GM18508 (cell line): ENCODE measurements at regions not wholly inside any gene's neighbourhood (a gene's known extent, or its start where the extent isn't known, plus 50 kb on each side); places are given as distances from the start of the nearest gene placed in this dataset.

Source experiments
- ATAC-seq: cut with Tn5 transposase; IDR thresholded peaks from one replicate; pipeline ENCODE4 v1.9.1; 2021; ENCODE audit warnings: moderate number of reproducible peaks; ENCODE audit not compliant: insufficient read depth, unreplicated experiment

DNA sequence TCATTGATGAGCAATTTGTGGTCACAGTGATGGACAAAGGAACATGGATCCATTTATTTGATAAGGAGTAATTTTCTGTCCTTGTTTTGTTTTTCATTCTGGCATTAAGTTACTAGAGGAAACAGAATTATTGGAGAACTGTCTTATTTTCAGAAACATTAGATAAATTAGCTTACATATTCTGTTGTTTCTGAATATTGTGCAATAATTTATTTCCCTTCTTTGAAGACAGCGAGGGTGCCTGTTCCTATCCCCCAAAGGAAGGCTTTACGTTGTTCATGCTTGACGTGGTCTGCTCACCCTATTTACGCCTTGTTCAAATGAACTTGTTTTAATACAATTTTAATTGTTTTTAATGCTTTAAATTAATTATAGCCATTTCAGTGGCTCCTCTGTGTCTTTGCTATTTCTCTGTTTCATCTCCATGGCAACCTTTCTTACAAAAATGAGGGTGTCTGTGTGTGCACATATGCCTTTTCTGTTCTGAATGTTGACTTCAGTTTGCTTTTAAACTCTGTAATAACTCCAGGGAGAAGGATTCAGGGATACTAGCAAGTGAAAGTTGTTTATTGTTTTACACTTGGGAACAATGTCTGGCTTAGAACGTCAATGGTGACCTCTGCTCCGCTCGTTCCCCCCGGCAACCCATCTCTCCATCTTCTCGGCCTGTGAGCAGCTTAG is 138.3 kb upstream of the PLET1 start:
- ATAC-seq = no peak

GRCh38 chr11:112400476-112401014 is 139.9 kb upstream of the PLET1 start:
- ATAC-seq = no peak

DNA sequence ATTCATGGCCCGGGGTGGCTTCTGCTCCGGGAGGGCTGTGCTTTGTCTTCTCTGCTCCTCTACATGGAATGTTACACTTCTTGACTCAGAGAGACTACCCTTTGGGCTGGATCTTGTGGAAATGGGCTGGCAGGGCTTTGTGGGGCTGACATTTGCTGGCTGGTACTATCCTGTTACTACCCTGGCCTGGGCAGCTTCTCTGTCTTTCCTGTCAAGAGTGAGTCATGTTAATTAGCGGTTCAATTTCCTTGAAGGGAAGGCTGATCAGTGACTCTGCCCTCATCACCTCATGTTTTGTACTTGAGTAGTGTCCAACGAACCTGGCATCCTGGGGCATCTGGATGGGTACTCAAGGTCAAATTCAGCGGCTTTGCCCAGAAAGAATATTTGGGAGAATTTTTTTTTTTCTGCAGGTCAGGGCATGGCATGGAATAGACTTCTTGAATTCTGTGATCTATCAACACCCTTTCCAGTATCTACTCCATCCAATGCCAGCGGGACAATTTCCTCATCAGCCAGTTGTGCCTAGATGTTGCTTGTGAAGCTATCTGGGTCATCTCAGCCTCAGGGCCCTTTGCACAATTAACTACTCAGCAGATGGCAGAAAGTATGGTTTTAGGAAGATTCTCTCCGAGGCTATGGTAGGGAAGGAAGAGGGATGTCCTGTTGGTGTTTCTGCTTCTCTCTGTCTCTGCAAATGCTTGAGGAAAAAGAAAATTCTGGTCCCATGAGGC is 140.5 kb upstream of the PLET1 start:
- no peak for ATAC-seq

DNA sequence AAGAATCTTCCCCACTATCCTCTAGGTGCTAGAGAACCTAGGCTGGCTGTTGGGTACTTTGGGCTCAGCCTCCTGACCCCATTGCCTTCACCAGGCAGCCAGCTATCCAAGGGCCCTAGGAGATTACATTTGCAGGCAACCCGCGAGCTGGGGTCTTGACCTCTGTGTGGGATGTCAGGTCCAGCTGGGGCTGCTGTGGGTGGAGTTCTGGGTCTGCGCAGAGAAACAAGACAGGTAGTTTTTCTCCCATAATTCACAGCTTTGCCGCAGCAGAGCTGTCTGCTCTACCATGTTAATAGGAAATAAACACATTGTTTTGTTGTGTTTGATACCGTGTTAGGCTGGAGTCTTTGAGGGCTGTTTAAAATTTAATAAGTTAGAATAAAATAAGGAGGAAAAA is 142.8 kb upstream of the PLET1 start:
- ATAC-seq = no peak

- no peak for ATAC-seq
These were observed 143.5 kb upstream of the PLET1 start for GRCh38 chr11:112404112-112404511.

GRCh38 chr11:112408517-112408916 is 147.9 kb upstream of the PLET1 start:
- no peak for ATAC-seq

DNA sequence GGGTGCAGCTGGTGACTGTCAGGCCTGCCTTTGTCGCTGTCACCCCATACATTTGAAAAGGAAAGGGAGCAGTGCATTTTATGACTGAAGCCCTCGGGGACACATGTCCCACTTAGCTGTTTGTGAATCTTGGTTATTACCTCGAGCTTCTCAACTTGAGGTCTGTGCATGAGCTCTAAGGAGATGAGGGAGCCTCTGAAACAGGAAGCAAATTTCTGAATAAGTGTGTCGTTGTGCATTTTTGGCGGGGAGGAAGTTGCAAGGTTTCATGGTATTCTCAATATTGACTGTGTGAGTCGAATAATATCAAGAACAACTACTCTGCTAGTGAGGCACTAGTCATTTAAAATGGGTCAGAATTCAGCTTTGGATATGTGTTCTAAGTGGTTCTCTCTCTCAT is 149.7 kb upstream of the PLET1 start:
- no peak for ATAC-seq

DNA sequence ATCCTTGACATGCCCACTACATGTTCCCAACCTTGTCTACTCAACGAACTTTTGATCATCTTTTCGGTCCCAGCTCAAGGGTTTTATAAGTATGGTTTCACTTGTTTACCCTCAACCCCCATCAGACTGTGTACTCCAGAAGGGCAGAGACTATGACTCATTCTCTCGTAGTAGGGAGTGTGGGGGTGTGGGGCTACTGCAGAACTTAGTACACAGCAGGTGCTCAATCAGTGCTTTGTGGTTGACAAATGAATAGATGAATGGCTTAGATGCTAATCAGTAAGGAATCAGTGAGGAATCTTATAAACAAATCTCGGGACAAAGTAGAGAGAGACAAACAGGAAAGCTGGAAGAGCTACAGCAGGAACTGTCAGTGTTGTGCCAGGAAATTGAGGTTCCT is 151.7 kb upstream of the PLET1 start:
- no peak for ATAC-seq

DNA sequence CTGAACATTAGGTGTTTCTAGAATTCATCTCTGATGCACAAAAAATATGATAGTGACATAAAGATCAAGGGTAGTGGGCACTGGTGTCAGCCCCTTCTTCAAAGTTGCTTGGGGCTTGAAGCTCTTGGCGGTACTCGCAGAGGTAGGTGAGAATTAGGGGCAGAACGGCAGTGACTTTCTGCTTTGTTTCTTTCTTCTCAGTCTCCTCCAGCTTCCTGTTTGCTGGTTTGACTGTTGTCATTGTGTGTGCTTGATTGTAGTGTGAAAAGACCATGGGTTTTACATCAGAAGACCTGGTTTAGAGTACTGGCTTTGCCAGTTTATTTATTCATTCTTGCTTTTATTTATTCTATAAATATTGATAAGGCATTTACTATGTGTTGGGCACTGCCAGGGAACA is 156.7 kb upstream of the PLET1 start:
- no peak for ATAC-seq

DNA sequence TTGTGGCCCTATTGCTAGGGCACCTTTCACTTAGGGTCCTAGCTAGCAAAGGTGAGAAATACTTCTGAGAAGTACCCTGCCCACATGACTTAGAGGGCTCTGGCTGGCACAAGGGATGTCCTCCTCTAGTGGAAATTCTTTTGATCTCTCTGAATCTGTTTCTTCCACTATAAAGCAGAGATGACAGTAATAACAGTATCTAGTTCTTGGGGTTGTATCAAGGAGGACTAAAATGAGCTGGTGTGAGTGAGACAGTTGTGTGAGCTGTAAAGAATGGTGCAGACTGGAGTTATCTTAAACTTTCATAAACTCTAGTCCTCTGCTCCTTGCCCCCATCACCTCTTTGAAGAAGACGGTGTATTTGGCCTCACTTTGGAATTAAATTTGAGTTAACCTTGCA is 157.8 kb upstream of the PLET1 start:
- no peak for ATAC-seq

- ATAC-seq = no peak
These were observed 161.2 kb upstream of the PLET1 start for GRCh38 chr11:112421879-112422278.

DNA sequence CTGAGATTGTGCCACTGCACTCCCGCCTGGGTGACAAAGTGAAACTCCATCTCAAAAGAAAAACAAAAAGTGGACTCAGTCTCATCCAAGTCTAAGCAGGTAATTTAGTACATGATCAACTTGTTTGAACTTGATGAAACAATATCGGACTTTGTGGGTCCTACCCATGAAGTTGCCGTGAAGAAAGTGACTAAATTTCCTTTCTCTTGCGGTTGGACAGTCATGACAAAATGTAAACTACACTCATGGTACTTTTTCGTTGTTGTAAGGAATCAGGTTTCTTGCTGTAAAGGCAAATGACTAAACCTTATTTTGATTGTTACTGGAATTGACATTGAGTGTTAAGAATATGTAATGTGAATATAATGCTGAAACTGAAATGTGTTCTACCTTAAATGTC is 164.5 kb upstream of the PLET1 start:
- no peak for ATAC-seq

DNA sequence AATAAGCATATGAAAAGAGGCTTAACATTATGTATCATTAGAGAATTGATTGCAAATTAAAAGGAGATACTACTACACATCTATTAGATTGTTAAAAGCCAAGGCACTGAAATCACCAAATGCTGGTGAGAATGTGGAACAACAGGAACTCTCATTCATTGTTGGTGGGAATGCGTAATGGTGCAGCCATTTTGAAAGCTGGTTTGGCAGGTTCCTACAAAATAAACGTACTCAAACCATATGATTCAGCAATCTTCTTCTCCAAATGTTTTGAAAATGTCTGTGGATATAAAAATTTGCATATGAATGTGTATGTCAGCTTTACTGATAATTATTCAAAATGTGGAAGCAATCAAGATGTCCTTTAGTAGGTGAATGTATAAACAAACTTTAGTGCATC is 176.4 kb upstream of the PLET1 start:
- ATAC-seq = no peak

- no peak for ATAC-seq
These were observed 179.0 kb upstream of the PLET1 start for GRCh38 chr11:112439614-112440013.

DNA sequence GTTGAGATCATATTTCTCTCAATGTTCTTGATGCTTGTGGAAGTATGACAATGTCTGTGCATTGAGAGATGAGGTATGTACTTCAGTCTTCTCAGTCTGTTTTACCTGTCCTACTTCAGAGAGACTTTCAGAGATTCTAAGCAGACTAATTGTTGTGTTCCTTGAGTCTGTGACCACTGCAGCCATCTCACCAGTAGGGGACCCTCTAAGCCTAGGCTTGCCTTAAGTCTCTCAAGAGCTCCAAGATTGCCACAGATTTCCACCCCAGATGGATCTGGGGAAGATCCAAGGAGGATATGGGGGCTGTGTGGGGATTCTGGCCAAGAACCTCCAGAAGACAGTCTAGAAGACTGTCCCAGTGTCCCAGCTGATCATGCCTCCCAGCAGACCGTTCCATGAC is 179.9 kb upstream of the PLET1 start:
- ATAC-seq = no peak

DNA sequence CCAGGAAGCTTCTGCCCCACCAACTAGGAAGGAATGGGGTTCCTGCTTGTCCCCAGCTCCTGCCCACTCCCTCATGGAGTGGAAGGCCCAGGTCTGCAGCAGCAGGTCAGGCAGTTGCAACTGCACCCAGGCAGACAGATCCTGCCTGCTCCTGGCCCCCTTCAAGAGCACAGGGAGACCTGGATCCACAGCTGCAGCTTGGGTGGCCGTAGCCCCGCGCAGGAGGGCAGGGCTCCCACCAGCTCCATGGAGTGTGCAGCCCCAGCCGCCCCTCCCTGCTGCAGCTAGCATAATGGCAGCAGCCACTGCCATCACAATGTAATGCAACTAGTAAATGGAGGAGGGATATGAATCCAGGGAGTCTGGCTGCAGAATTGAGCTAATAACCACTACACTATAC is 187.5 kb upstream of the PLET1 start:
- no peak for ATAC-seq

GRCh38 chr11:112448806-112449205 is 188.1 kb upstream of the PLET1 start:
- no peak for ATAC-seq

GRCh38 chr11:112451250-112451649 is 190.6 kb upstream of the PLET1 start:
- no peak for ATAC-seq

DNA sequence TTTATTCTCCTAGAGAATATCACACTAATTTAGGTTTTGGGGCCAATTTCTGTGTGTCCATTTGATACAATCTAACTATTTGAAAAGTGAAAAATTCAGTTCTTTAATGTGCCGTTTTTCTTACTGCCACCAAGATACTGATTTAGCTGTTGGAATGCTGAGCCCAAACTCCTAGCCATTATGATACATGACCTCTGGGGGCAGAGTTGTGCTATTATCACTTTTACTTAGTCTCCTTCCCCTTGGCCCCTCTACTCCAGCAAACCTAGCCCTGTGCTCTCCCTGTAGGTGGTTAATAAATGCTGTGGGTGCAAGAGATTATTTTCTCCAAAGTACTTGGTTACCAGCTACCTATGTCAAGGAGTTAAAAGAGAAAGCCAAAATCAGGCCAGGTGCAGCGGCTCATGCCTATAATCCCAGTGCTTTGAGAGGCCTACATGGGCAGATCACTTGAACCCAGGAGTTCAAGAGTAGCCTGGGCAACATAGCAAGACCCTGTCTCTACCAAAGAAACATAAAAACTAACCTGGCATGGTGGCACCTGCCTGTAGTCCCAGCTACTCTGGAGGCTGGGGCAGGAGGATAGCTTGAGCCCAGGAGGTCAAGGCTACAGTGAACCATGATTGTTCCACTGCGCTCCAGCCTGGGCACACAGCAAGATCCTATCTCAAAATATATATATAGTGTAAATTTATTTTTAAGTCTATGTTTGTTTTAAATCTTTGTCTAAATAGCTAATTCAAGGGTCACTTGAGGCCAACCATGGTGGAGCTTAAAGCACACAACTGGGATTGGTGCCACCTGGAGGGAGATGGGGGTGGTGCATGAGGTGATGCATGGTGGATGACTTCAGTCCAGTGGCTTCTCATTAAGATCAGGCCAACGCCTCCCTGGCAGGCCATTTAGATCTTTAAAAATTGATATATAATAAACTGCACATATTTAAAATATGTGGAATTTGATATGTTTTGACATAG is 193.2 kb upstream of the PLET1 start:
- no peak for ATAC-seq

DNA sequence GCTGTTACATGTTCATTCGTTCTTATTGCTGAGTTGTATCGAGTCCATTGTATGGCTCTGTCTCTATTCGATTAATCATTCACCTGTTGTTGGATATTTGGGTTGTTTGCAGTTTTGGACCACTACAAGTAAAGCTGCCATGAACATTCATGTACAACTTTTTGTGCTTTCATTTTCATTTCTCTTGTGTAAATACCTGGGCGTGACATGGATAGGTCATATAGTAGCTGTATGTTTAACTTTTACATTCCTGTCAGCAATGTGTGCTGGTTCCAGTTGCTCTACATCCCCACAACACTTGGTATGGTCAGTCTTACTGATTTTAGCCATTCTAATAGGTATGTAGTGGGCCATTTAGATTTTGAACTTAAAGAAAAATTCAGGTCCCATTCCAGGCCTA is 194.2 kb upstream of the PLET1 start:
- ATAC-seq = no peak

DNA sequence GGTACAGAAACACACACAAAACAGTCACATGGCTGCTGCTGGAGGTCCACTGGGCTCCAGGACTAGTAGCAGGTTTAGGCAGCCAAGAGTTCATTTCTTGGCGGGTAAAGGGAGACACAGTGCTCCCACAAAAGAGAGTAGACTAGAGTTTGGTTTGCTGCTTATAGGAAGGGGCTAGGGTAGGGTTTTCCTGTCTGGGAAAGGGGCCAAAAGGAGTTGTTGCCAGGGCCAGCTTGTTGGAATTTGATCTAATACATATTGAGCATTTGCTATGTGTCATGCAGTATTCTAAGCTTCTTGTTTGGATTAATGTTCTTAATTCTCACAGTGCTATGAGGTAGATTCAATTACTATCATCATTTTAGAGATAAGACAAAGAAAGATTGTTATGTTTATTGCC is 195.1 kb upstream of the PLET1 start:
- no peak for ATAC-seq
